Mesothelial cell of epicardium (in vitro differentiated cells): ENCODE measurements at regions not wholly inside any gene's neighbourhood (a gene's known extent, or its start where the extent isn't known, plus 50 kb on each side); places are given as distances from the start of the nearest gene placed in this dataset.

Experiments used
- DNase-seq, 2 experiments: peaks; one replicate each; pipeline ENCODE4 v3.0.0; 2021; ENCODE audit warnings: low spot score in 2 of 2; ENCODE audit not compliant: unreplicated experiment in 2 of 2
- H3K27ac Mint-ChIP-seq: 2 replicates; pipeline ENCODE4 v1.8.0; 2021; ENCODE audit warnings: mixed read lengths
- H3K27me3 Mint-ChIP-seq: 2 replicates; pipeline ENCODE4 v1.8.0; 2021; ENCODE audit warnings: low read depth, mixed read lengths
- H3K36me3 Mint-ChIP-seq: 2 replicates; pipeline ENCODE4 v1.8.0; 2021; ENCODE audit warnings: mixed read lengths
- H3K4me1 Mint-ChIP-seq: 2 replicates; pipeline ENCODE4 v1.8.0; 2021; ENCODE audit warnings: mixed read lengths
- H3K4me3 Mint-ChIP-seq: 2 replicates; pipeline ENCODE4 v1.8.0; 2021; ENCODE audit warnings: mild to moderate bottlenecking, moderate library complexity, mixed read lengths
- H3K9me3 Mint-ChIP-seq: 2 replicates; pipeline ENCODE4 v1.8.0; 2021; ENCODE audit warnings: mixed read lengths
- TF ChIP-seq, protein P1 (sequence below): fragments of 200-600 bp; sonication (generic); IDR thresholded peaks from one replicate; pipeline ENCODE4 v1.5.0; 2021; ENCODE audit warnings: antibody characterized with exemption; ENCODE audit not compliant: unreplicated experiment

DNA sequence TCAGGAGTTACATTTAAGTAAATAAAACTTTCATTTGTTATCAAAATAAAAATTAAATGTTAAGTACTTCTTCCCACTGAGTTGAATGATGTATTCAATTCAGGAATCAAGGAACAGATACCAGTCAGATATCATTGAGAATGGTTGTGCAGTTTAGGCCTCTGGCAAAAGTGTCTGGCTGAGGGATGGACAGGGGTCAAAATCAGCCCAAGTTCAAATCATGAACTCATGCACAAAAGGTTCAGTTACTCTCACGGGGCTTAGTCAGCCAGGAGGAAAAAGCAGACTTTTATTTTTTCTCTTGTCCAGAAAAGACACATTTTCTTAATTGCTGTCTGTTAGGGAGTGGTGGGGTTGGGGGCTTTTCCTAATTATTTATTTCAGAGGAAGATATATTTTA is 166.3 kb downstream of the RASSF9 start:
- Mint-ChIP-seq H3K4me1 (no peaks in the 10 kb centered on the region), H3K27me3 (no peaks in the 10 kb centered on the region), H3K27ac (no peak overlapping the region), H3K4me3 (no peak overlapping the region), H3K9me3 (peaks cover 16% of the 10 kb centered on the region), H3K36me3 (no peaks in the 10 kb centered on the region)
- no peak for DNase-seq
- TF ChIP-seq, protein P1, sequence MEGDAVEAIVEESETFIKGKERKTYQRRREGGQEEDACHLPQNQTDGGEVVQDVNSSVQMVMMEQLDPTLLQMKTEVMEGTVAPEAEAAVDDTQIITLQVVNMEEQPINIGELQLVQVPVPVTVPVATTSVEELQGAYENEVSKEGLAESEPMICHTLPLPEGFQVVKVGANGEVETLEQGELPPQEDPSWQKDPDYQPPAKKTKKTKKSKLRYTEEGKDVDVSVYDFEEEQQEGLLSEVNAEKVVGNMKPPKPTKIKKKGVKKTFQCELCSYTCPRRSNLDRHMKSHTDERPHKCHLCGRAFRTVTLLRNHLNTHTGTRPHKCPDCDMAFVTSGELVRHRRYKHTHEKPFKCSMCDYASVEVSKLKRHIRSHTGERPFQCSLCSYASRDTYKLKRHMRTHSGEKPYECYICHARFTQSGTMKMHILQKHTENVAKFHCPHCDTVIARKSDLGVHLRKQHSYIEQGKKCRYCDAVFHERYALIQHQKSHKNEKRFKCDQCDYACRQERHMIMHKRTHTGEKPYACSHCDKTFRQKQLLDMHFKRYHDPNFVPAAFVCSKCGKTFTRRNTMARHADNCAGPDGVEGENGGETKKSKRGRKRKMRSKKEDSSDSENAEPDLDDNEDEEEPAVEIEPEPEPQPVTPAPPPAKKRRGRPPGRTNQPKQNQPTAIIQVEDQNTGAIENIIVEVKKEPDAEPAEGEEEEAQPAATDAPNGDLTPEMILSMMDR, result no peak

DNA sequence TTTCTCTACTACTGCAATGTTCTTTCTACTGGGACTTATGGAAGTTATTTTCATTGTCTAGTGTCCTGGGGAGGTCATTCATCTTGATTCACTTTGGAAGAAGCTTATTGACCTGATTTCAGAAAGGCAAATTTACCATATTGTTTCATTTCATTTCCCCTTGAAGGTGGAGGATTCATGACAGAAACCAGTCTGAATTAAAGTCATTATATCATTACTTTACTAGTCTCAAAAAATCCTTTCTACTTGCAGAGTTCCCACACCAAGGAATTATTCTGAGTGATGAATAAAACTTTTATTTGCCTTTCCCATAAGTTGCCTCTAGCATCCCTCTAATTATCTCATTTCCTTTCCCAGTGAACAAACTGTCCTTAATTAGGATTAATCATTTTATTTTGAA is 163.8 kb downstream of the RASSF9 start:
- H3K36me3 Mint-ChIP-seq, result no peaks in the 10 kb centered on the region
- no peaks in the 10 kb centered on the region for H3K27me3 Mint-ChIP-seq
- no peaks in the 10 kb centered on the region for H3K4me1 Mint-ChIP-seq
- no peak overlapping the region for H3K4me3 Mint-ChIP-seq
- DNase-seq, result no peak
- H3K27ac Mint-ChIP-seq, result no peak overlapping the region
- TF ChIP-seq, protein P1, result no peak
- H3K9me3 Mint-ChIP-seq, result peaks cover 16% of the 10 kb centered on the region

DNA sequence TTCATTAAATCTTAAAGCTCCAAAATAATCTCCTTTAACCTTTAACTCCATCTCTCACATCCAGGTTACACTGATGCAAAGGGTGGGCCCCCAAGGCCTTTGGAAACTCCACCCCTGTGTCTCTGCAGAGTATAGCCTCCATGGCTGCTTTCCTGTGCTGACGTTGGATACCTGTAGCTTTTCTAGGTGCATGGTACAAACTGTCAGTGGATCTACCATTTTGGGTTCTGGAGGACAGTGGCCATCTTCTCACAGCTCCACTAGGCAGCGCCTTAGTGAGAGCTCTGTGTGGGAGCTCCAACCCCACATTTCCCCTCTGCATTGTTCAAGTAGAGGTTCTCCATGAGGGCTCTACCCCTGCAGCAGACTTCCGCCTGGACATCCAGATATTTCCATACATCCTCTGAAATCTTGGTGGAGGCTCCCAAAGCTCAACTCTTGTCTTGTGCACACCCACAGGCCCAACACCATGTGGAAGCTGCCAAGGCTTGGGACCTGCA is 162.2 kb downstream of the RASSF9 start:
- no peaks in the 10 kb centered on the region for H3K36me3 Mint-ChIP-seq
- TF ChIP-seq, protein P1, result no peak
- H3K4me3 Mint-ChIP-seq, result no peak overlapping the region
- no peaks in the 10 kb centered on the region for H3K4me1 Mint-ChIP-seq
- H3K27me3 Mint-ChIP-seq, result no peaks in the 10 kb centered on the region
- H3K9me3 Mint-ChIP-seq, result peaks cover 16% of the 10 kb centered on the region
- no peak overlapping the region for H3K27ac Mint-ChIP-seq
- DNase-seq, result no peak

DNA sequence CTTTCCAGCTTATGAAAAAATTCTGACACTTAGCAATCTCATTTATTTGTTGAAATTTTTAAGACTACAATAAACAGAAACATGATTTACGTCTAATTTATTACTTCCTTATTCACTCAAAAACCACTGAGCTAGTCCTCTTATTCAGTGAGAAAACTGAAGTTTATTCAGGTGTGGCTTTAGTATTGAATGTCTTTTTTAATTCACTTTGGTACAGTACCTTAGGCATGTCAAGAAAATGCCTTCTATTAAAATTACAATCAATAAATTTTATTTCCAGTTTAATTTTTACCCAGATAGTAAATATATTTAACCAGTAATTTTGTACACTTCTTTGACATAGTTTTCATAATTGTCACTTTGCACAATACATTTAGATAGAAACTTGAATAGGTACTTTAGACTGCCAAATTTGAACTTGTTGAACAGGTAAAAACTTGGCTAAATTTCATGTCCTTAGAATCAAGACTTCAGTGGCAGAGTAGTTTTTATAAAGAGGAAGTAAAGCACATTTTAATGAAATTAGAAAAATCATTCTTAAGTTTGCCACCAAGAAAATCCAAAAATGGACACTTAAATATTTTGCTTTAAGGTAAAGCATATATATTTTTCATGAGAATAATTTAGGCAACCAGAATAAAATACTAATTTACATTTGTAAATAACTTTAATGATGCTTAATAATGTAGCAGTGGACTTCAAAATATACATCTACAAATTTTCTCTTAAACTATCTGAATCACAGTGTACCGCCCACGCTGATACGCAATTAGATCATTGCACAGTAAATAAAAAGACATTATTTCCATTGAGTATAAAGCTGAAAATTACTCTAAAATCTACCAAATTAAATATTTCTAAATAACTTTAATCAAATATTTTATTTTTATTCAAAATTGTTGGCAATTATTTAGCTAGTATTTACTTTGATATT is 159.1 kb downstream of the RASSF9 start:
- Mint-ChIP-seq H3K36me3 (no peaks in the 10 kb centered on the region), H3K4me1 (no peaks in the 10 kb centered on the region)

DNA sequence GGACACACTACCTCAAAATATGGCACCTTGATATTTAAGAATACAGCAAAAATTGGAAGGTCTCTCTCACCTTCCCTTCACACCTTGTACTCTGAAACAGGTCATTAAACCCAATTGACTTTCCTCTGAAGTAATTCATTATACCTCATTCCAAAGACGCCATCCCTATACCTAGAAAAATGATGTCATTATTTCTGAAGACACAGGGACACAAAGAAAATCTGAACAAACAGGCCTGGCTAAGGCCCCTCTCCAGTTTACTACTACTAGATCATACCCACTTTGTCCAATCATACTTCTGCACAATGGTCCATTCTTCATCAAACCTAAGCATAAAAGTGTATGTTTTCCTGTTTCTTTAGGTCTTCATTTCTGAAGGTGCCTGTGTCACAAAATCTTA is 156.9 kb downstream of the RASSF9 start:
- H3K4me3 Mint-ChIP-seq, result no peak overlapping the region
- no peaks in the 10 kb centered on the region for H3K4me1 Mint-ChIP-seq
- peaks cover 8% of the 10 kb centered on the region for H3K9me3 Mint-ChIP-seq
- H3K27ac Mint-ChIP-seq, result no peak overlapping the region
- no peak for DNase-seq
- no peaks in the 10 kb centered on the region for H3K36me3 Mint-ChIP-seq
- no peaks in the 10 kb centered on the region for H3K27me3 Mint-ChIP-seq
- TF ChIP-seq, protein P1, result no peak

More for the DNA sequence above, 159.1 kb downstream of the RASSF9 start:
- Mint-ChIP-seq H3K9me3 (peaks cover 21% of the 10 kb centered on the region), H3K27me3 (no peaks in the 10 kb centered on the region), H3K4me3 (no peak overlapping the region), H3K27ac (no peak overlapping the region)
- DNase-seq, result no peak
- TF ChIP-seq, protein P1, result no peak
